ENCODE measurements at regions not wholly inside any gene's neighbourhood (a gene's known extent, or its start where the extent isn't known, plus 50 kb on each side); places are given as distances from the start of the nearest gene placed in this dataset.

- no peak for DNase-seq (ENCODE audit: low spot score)
Measured at GRCh38 chr2:23077596-23077995, 307.4 kb upstream of the KLHL29 start.

GRCh38 chr2:23078784-23079434 is 306.1 kb upstream of the KLHL29 start:
- DNase-seq (ENCODE audit: low spot score): no peak

- no peak for DNase-seq (ENCODE audit: low spot score)
Measured at GRCh38 chr2:23083966-23084365, 301.0 kb upstream of the KLHL29 start.

GRCh38 chr2:23091019-23091418 is 294.0 kb upstream of the KLHL29 start:
- DNase-seq (ENCODE audit: low spot score): no peak

- DNase-seq (ENCODE audit: low spot score): no peak
Measured at GRCh38 chr2:23091900-23092299, 293.1 kb upstream of the KLHL29 start.

GRCh38 chr2:23092831-23093230 is 292.1 kb upstream of the KLHL29 start:
- DNase-seq (ENCODE audit: low spot score): no peak

GRCh38 chr2:23093513-23093912 is 291.5 kb upstream of the KLHL29 start:
- DNase-seq (ENCODE audit: low spot score): no peak

- no peak for DNase-seq (ENCODE audit: low spot score)
Measured at GRCh38 chr2:23096906-23097602, 287.9 kb upstream of the KLHL29 start.

- DNase-seq (ENCODE audit: low spot score): no peak
Measured at GRCh38 chr2:23100406-23100805, 284.6 kb upstream of the KLHL29 start.

GRCh38 chr2:23106242-23106785 is 278.7 kb upstream of the KLHL29 start:
- DNase-seq (ENCODE audit: low spot score): no peak

GRCh38 chr2:23107327-23107941 is 277.5 kb upstream of the KLHL29 start:
- DNase-seq (ENCODE audit: low spot score): no peak

- no peak for DNase-seq (ENCODE audit: low spot score)
Measured at GRCh38 chr2:23111263-23111662, 273.7 kb upstream of the KLHL29 start.

- DNase-seq (ENCODE audit: low spot score): no peak
Measured at GRCh38 chr2:23112517-23112916, 272.5 kb upstream of the KLHL29 start.

GRCh38 chr2:23114299-23114698 is 270.7 kb upstream of the KLHL29 start:
- DNase-seq (ENCODE audit: low spot score): no peak

- no peak for DNase-seq (ENCODE audit: low spot score)
Measured at GRCh38 chr2:23118313-23118712, 266.7 kb upstream of the KLHL29 start.

GRCh38 chr2:23118894-23119293 is 266.1 kb upstream of the KLHL29 start:
- DNase-seq (ENCODE audit: low spot score): no peak

- DNase-seq (ENCODE audit: low spot score): no peak
Measured at GRCh38 chr2:23120161-23120560, 264.8 kb upstream of the KLHL29 start.

- no peak for DNase-seq (ENCODE audit: low spot score)
Measured at GRCh38 chr2:23121968-23122648, 262.9 kb upstream of the KLHL29 start.

GRCh38 chr2:23122681-23123215 is 262.2 kb upstream of the KLHL29 start:
- DNase-seq (ENCODE audit: low spot score): no peak

GRCh38 chr2:23123686-23124085 is 261.3 kb upstream of the KLHL29 start:
- DNase-seq (ENCODE audit: low spot score): no peak

- no peak for DNase-seq (ENCODE audit: low spot score)
Measured at GRCh38 chr2:23124214-23124750, 260.7 kb upstream of the KLHL29 start.

- DNase-seq (ENCODE audit: low spot score): no peak
Measured at GRCh38 chr2:23127465-23127864, 257.5 kb upstream of the KLHL29 start.
